ENCODE measurements at regions not wholly inside any gene's neighbourhood (a gene's known extent, or its start where the extent isn't known, plus 50 kb on each side); places are given as distances from the start of the nearest gene placed in this dataset.

GRCh38 chr2:198401644-198402043 lies 597.3 kb downstream of the PLCL1 start:
- ChIA-PET CTCF (ENCODE audit: low intra/inter-chr PET ratio) (no interaction called here), POLR2A (no interaction called here)
- no peaks in the 10 kb centered on the region for H3K9me3 ChIP-seq (replicated peaks; ENCODE audit: control insufficient read depth, insufficient read depth, low read depth, low read length)
- 0% methylated on average over 1 of the region's 1 CpG for WGBS (ENCODE audit: insufficient coverage, low coverage, missing lambda C conversion rate)
- no peaks in the 10 kb centered on the region for H3K9me1 ChIP-seq (ENCODE audit: control insufficient read depth, insufficient read depth, low read length)
- H2AFZ ChIP-seq (ENCODE audit: low read depth, low read length), result no peak overlapping the region
- no peaks in the 10 kb centered on the region for H3K27me3 ChIP-seq (ENCODE audit: control insufficient read depth in 2 of 2, insufficient read depth in 2 of 2, low read length in 2 of 2)
- in situ Hi-C loops (cut with MboI), result no loop called here
- no peak overlapping the region for H3K4me2 ChIP-seq (ENCODE audit: insufficient read depth, low read length)
- intact Hi-C loops (cut with micrococcal nuclease), result no loop called here
- TF ChIP-seq PURB (CRISPR knock-in tag; IDR thresholded peaks at IDR 0.05; ENCODE audit: low read depth) (no peak), SP1 (CRISPR knock-in tag; IDR thresholded peaks at IDR 0.05) (no peak), PRPF4 (IDR thresholded peaks at IDR 0.05; ENCODE audit: insufficient read depth, low read depth, low read length, poor library complexity, severe bottlenecking) (no peak), NR2F6 (CRISPR knock-in tag; IDR thresholded peaks at IDR 0.05) (no peak), TBL1XR1 (IDR thresholded peaks at IDR 0.05; ENCODE audit: low read length in 2 of 2) (no peak), ZNF253 (CRISPR knock-in tag; conservative IDR thresholded peaks at IDR 0.05) (no peak), ZNF212 (CRISPR knock-in tag; IDR thresholded peaks at IDR 0.05) (no peak), KLF10 (CRISPR knock-in tag; IDR thresholded peaks at IDR 0.05) (no peak), MTA3 (IDR thresholded peaks at IDR 0.05; ENCODE audit: borderline replicate concordance) (no peak), ARID4B (CRISPR knock-in tag; IDR thresholded peaks at IDR 0.05) (no peak), DLX4 (CRISPR knock-in tag; IDR thresholded peaks at IDR 0.05) (no peak)
- no peak overlapping the region for H3K27ac ChIP-seq (ENCODE audit: extremely low read depth, low read depth, low read length)
- no peaks in the 10 kb centered on the region for H3K4me1 ChIP-seq (replicated peaks in 1 of 2; ENCODE audit: control insufficient read depth in 2 of 2, insufficient read depth in 2 of 2, low read length in 2 of 2)
- no peak overlapping the region for H3K9ac ChIP-seq (ENCODE audit: insufficient read depth in 1 of 2, low read depth in 2 of 2, low read length in 2 of 2)
- no peaks in the 10 kb centered on the region for H4K20me1 ChIP-seq (replicated peaks; ENCODE audit: control insufficient read depth, insufficient read depth, low read length)
- no peaks in the 10 kb centered on the region for H3K79me2 ChIP-seq (ENCODE audit: control insufficient read depth, insufficient read depth, low read length)
- FAIRE-seq (no peak), DNase-seq (ENCODE audit: extremely low read depth in 1 of 4, low spot score in 3 of 4) (no peak), ATAC-seq (no peak)
- no peak overlapping the region for H3K4me3 ChIP-seq
- H3K36me3 ChIP-seq (ENCODE audit: control insufficient read depth, insufficient read depth, low read length), result no peaks in the 10 kb centered on the region
- BruUV-seq (replicated peaks), result no TSS peak
